ENCODE measurements at regions not wholly inside any gene's neighbourhood (a gene's known extent, or its start where the extent isn't known, plus 50 kb on each side); places are given as distances from the start of the nearest gene placed in this dataset.

DNA sequence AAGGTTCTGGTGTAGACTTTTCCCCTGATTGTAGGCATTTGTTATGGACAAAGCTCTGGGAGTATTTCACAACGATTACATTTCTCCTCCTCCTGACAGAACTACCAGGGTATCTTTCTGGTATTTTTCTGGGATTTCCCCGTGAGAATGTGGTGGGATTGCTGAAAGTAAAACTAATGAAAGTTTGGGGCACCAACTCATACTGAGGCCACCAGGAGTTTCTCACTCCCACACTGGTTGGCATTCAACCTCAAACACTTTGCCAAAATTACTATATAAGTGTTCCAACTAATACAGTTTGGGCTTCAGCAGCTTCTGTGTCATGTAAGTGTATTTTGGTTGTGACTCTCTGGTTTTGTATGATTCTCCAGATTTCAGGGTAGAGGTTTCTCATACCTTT lies 855.1 kb downstream of the GLUD2 start:
- TF ChIP-seq, protein P1, sequence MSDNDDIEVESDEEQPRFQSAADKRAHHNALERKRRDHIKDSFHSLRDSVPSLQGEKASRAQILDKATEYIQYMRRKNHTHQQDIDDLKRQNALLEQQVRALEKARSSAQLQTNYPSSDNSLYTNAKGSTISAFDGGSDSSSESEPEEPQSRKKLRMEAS (IDR thresholded peaks at IDR 0.05): no peak
- TF ChIP-seq, protein P2, sequence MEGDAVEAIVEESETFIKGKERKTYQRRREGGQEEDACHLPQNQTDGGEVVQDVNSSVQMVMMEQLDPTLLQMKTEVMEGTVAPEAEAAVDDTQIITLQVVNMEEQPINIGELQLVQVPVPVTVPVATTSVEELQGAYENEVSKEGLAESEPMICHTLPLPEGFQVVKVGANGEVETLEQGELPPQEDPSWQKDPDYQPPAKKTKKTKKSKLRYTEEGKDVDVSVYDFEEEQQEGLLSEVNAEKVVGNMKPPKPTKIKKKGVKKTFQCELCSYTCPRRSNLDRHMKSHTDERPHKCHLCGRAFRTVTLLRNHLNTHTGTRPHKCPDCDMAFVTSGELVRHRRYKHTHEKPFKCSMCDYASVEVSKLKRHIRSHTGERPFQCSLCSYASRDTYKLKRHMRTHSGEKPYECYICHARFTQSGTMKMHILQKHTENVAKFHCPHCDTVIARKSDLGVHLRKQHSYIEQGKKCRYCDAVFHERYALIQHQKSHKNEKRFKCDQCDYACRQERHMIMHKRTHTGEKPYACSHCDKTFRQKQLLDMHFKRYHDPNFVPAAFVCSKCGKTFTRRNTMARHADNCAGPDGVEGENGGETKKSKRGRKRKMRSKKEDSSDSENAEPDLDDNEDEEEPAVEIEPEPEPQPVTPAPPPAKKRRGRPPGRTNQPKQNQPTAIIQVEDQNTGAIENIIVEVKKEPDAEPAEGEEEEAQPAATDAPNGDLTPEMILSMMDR (IDR thresholded peaks at IDR 0.05; ENCODE audit: low read depth, low read length, missing input control): no peak
